ENCODE measurements at regions not wholly inside any gene's neighbourhood (a gene's known extent, or its start where the extent isn't known, plus 50 kb on each side); places are given as distances from the start of the nearest gene placed in this dataset.

DNA sequence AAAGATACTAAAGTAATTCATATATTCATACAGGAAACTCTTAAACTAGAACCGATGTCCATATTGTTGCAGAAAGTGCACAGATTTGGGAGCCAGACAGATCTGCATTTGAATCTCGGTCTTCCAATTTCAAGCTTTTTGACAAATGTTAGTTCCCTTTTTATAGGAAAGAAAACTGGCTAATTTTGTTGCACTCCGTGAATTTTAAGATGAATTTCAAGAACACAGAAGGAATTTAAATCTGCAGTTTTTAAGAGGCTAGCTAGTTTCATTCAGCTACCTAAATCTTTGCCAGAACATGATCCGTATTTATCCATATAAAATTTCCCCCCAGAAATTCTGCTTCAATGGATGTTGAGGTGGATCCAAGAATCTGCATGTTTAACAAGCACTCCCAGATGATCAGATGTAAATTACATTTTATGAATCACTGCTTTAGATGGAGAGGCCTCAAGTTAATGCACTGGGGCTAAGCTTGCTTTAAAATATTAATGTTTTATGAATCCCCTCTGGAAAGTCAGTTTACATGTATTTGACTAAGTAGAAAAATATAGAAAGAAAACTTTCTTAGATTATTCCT lies 1296.3 kb upstream of the CADM2 start:
- DNase-seq (ENCODE audit: extremely low read depth in 1 of 4, low spot score in 3 of 4): no peak
- no peak for ATAC-seq
- no peaks in the 10 kb centered on the region for H3K79me2 ChIP-seq (ENCODE audit: control insufficient read depth, insufficient read depth, low read length)
- no peaks in the 10 kb centered on the region for H3K4me1 ChIP-seq (replicated peaks in 1 of 2; ENCODE audit: control insufficient read depth in 2 of 2, insufficient read depth in 2 of 2, low read length in 2 of 2)
- TF ChIP-seq GTF2E2 (tag; IDR thresholded peaks at IDR 0.05) (no peak), PCBP2 (IDR thresholded peaks at IDR 0.05; ENCODE audit: low read depth, low read length, poor library complexity, severe bottlenecking) (no peak), KDM1A (IDR thresholded peaks at IDR 0.05) (no peak), ZNF311 (CRISPR knock-in tag; IDR thresholded peaks at IDR 0.05) (no peak), ZBED1 (IDR thresholded peaks at IDR 0.05) (no peak), SRSF1 (IDR thresholded peaks at IDR 0.05; ENCODE audit: low read depth, low read length) (no peak)
- TF ChIP-seq, protein P1, sequence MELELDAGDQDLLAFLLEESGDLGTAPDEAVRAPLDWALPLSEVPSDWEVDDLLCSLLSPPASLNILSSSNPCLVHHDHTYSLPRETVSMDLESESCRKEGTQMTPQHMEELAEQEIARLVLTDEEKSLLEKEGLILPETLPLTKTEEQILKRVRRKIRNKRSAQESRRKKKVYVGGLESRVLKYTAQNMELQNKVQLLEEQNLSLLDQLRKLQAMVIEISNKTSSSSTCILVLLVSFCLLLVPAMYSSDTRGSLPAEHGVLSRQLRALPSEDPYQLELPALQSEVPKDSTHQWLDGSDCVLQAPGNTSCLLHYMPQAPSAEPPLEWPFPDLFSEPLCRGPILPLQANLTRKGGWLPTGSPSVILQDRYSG (tag; conservative IDR thresholded peaks at IDR 0.05; ENCODE audit: low read depth): no peak
- TF ChIP-seq, protein P2, sequence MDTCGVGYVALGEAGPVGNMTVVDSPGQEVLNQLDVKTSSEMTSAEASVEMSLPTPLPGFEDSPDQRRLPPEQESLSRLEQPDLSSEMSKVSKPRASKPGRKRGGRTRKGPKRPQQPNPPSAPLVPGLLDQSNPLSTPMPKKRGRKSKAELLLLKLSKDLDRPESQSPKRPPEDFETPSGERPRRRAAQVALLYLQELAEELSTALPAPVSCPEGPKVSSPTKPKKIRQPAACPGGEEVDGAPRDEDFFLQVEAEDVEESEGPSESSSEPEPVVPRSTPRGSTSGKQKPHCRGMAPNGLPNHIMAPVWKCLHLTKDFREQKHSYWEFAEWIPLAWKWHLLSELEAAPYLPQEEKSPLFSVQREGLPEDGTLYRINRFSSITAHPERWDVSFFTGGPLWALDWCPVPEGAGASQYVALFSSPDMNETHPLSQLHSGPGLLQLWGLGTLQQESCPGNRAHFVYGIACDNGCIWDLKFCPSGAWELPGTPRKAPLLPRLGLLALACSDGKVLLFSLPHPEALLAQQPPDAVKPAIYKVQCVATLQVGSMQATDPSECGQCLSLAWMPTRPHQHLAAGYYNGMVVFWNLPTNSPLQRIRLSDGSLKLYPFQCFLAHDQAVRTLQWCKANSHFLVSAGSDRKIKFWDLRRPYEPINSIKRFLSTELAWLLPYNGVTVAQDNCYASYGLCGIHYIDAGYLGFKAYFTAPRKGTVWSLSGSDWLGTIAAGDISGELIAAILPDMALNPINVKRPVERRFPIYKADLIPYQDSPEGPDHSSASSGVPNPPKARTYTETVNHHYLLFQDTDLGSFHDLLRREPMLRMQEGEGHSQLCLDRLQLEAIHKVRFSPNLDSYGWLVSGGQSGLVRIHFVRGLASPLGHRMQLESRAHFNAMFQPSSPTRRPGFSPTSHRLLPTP (IDR thresholded peaks at IDR 0.05; ENCODE audit: borderline replicate concordance, extremely low read depth, insufficient read length): no peak
- H4K20me1 ChIP-seq (replicated peaks; ENCODE audit: control insufficient read depth, insufficient read depth, low read length): no peaks in the 10 kb centered on the region
- 0% methylated on average over 4 of the region's 4 CpGs for WGBS (ENCODE audit: insufficient coverage, low coverage, missing lambda C conversion rate)
- BruUV-seq (replicated peaks): no TSS peak
- H3K4me3 ChIP-seq: no peak overlapping the region
- no peak overlapping the region for H2AFZ ChIP-seq (ENCODE audit: low read depth, low read length)
- H3K9me1 ChIP-seq (ENCODE audit: control insufficient read depth, insufficient read depth, low read length): no peaks in the 10 kb centered on the region
- no peak overlapping the region for H3K4me2 ChIP-seq (ENCODE audit: insufficient read depth, low read length)
- no peaks in the 10 kb centered on the region; the same call in 1 of the 2 replicates for H3K9me3 ChIP-seq (replicated peaks; ENCODE audit: control insufficient read depth, insufficient read depth, low read depth, low read length)
- no peaks in the 10 kb centered on the region for H3K36me3 ChIP-seq (ENCODE audit: control insufficient read depth, insufficient read depth, low read length)
- CTCF ChIA-PET (ENCODE audit: low intra/inter-chr PET ratio): no interaction called here
- POLR2A ChIA-PET: no interaction called here
- FAIRE-seq: no peak
- H3K27ac ChIP-seq (ENCODE audit: extremely low read depth, low read depth, low read length): no peak overlapping the region
- H3K9ac ChIP-seq (ENCODE audit: insufficient read depth in 1 of 2, low read depth in 2 of 2, low read length in 2 of 2): no peak overlapping the region
- H3K27me3 ChIP-seq (ENCODE audit: control insufficient read depth in 2 of 2, insufficient read depth in 2 of 2, low read length in 2 of 2): no peaks in the 10 kb centered on the region
- intact Hi-C loops (cut with micrococcal nuclease): no loop called here
- in situ Hi-C loops (cut with MboI): no loop called here

All from K562 (cell line).